Prostate gland (tissue), 2 donors: ENCODE measurements at regions not wholly inside any gene's neighbourhood (a gene's known extent, or its start where the extent isn't known, plus 50 kb on each side); places are given as distances from the start of the nearest gene placed in this dataset.

Source experiments
- CTCF ChIP-seq, 4 experiments: fragments of 200-600 bp in 2 of 4; fragments of 450-650 bp in 2 of 4; sonication (generic) in 2 of 4; IDR thresholded peaks; 1 replicate in 3 of 4; 2 replicates in 1 of 4; pipeline ENCODE4 v1.5.1; 2016 to 2019; ENCODE audit warnings: antibody characterized with exemption in 4 of 4, mild to moderate bottlenecking in 2 of 4, moderate library complexity in 2 of 4
- POLR2A ChIP-seq: fragments of 450-650 bp; IDR thresholded peaks from one replicate; pipeline ENCODE4 v1.6.1; 2016; ENCODE audit warnings: antibody characterized with exemption, mild to moderate bottlenecking
- POLR2AphosphoS5 ChIP-seq: sonication (generic); formaldehyde crosslinking; IDR thresholded peaks from one replicate; pipeline ENCODE4 v1.6.1; 2017; ENCODE audit warnings: antibody characterized with exemption

GRCh38 chr4:125461676-125462363, 147.1 kb downstream of the FAT4 start:
- no peak for TF ChIP-seq CTCF (IDR thresholded peaks at IDR 0.05)
- no peak for TF ChIP-seq POLR2A
- no peak for TF ChIP-seq POLR2AphosphoS5
